ENCODE measurements at regions not wholly inside any gene's neighbourhood (a gene's known extent, or its start where the extent isn't known, plus 50 kb on each side); places are given as distances from the start of the nearest gene placed in this dataset.
A peak's percentile ranks its signal among the peaks of the same experiment; 100 is the strongest.

DNA sequence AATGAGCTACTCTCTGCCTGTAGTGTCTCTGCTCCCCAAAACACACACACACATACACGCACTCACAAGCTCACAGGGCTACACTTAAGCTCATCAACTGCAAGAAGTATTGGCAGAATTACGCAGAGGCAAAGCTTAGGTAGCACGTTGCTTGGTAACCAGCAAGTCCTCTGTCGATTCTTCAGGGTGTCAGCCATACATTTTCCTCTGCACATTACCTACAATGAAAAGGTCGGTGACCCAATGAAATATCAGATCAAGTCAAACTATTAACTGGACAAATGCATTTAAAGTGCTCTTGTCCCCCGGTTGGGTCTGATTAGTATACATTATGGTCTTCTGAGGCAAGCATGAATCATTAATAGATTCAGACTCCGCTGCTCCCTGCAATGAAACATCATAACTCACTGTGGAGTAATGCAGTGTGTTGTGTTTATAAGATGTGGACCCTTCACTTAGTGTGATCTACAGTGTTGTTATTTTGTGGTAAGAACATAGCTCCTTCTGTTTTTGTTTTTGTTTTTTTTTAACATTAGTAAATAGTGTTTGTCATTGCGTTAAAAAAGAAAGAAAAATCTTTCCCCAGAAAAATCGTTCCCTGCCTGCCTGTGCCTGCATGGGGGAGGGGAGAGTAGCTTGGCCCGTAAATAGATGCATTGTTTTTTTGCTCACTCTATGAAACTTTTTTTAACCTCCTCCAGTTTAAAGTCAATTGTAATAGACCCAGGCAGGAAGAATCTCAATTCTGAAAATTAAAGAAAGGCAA lies 325.5 kb downstream of the SFMBT2 start:
- DNase-seq (ENCODE audit: low read depth in 2 of 2): peak in 1 of 2 donors; percentile 3
- H3K4me3 ChIP-seq (replicated peaks in 1 of 2; ENCODE audit: low read depth in 2 of 2, low read length in 2 of 2): no peak overlapping the region
- TF ChIP-seq, protein P1, sequence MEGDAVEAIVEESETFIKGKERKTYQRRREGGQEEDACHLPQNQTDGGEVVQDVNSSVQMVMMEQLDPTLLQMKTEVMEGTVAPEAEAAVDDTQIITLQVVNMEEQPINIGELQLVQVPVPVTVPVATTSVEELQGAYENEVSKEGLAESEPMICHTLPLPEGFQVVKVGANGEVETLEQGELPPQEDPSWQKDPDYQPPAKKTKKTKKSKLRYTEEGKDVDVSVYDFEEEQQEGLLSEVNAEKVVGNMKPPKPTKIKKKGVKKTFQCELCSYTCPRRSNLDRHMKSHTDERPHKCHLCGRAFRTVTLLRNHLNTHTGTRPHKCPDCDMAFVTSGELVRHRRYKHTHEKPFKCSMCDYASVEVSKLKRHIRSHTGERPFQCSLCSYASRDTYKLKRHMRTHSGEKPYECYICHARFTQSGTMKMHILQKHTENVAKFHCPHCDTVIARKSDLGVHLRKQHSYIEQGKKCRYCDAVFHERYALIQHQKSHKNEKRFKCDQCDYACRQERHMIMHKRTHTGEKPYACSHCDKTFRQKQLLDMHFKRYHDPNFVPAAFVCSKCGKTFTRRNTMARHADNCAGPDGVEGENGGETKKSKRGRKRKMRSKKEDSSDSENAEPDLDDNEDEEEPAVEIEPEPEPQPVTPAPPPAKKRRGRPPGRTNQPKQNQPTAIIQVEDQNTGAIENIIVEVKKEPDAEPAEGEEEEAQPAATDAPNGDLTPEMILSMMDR (IDR thresholded peaks at IDR 0.05; ENCODE audit: low read depth, low read length): no peak

DNA sequence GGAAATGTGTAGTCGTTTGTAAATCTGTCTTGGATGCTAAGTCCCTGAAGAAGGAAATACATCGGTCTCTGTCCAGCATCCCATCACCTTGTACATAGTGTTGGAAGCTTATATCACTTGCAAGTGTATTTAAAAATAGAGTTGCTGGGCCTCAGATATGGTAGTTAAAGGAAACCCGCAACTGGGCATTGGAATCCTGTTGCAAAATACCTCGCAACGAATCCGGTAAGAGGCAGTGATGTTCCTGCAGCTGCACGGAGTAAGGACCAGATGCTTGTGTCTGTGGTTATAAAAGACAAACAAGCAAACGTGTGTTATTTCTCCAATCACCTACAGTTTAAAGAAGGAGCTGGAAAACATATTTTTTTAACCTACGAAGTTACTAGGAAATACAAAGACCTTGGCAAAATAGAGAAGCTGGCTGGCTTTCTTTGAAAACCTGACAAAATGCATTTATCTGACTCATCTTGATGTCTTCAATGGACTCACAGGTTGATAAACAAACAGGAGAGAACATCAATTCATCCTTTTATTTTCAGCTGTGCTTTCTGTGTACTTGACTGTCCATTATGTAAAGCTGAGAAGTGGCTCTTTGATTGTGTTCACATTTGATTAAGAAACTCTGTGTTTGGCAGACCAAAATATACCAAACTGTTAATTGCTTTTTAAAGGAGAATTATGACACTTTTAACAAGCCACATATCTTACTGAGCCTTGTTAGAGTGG lies 326.4 kb downstream of the SFMBT2 start:
- TF ChIP-seq, protein P1 (IDR thresholded peaks at IDR 0.05; ENCODE audit: low read depth, low read length): no peak
- no peak overlapping the region for H3K4me3 ChIP-seq (replicated peaks in 1 of 2; ENCODE audit: low read depth in 2 of 2, low read length in 2 of 2)
- DNase-seq (ENCODE audit: low read depth in 2 of 2): no peak

DNA sequence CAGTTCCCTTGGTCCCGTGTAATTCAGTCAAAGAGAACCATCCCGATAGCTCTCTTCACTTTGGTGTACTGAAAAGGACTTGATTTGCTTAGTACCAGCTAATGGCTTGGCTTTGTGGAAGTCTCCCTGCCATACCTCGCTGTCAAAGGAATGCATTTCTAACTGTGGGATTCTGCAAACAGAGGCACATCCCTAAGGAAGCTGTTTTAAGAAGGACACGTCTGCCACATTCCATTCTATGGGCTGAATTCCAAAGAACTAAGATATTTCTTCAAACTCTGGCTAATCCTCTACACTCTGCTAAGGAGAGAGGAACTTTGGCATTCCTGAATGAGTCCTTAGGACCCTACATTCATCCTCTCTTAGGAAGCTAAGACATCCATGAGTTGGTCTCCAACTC lies 327.9 kb downstream of the SFMBT2 start:
- peak in 1 of 2 donors; percentile 17 for DNase-seq (ENCODE audit: low read depth in 2 of 2)
- TF ChIP-seq, protein P1 (IDR thresholded peaks at IDR 0.05; ENCODE audit: low read depth, low read length): no peak
- no peak overlapping the region for H3K4me3 ChIP-seq (replicated peaks in 1 of 2; ENCODE audit: low read depth in 2 of 2, low read length in 2 of 2)

DNA sequence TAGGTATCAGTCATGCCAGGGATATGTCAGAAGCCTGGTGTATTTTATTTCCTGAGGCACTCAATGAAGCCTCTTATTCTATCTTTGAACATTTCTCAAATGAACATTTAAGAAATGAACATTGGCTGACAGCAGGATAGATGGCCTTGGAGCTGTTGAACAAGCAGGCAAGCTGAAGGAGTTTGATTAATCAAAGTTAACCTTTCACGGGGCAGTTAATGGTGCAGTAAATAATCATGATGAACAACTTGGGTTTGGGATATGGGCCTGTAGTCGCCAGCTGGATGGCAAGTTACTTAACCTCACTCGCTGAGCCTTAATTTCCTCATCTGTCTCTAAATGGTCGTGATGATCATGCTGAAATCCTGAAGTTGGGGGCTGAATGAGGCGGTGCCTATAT lies 333.0 kb downstream of the SFMBT2 start:
- no peak for DNase-seq (ENCODE audit: low read depth in 2 of 2)
- no peak overlapping the region for H3K4me3 ChIP-seq (replicated peaks in 1 of 2; ENCODE audit: low read depth in 2 of 2, low read length in 2 of 2)
- TF ChIP-seq, protein P1 (IDR thresholded peaks at IDR 0.05; ENCODE audit: low read depth, low read length): no peak

DNA sequence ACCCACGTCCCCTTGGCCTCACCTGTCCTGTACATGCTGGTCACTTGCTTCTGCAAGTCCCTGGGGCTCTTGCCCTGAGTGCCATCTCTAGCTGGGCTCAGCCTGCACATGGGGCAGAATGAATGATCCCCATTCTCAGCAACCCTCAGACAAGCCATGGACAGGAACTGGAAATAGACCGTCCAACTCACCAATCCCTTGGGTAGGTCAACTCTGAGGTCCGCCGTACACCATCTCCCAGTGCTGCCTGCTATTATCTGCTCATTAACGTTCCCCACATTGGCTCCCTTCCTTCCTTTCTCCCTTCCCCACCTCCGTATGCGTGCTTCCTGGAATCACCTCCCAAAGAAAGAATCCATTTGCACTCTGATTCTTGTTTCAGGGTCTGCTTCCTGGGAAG lies 335.0 kb downstream of the SFMBT2 start:
- no peak for DNase-seq (ENCODE audit: low read depth in 2 of 2)
- H3K4me3 ChIP-seq (replicated peaks in 1 of 2; ENCODE audit: low read depth in 2 of 2, low read length in 2 of 2): no peak overlapping the region
- TF ChIP-seq, protein P1 (IDR thresholded peaks at IDR 0.05; ENCODE audit: low read depth, low read length): no peak

DNA sequence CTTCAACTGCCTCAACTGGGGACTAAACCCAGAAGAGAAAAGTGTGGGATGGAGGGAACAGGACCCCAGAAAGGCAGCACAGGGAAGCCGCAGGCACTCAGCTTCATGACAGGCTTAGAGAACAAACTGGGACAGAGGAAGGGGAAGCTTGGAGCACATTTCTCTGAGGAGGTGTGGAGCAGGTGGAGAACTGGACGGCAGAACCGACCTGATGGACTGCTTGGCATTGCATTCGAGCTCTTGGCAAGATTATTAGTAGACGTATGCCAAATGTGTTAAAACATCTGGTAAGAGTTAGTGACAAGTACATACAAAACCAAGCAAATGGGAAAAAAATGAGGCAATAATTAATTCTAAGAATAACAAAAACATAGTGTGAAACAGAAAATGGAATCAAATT lies 335.7 kb downstream of the SFMBT2 start:
- no peak for DNase-seq (ENCODE audit: low read depth in 2 of 2)
- TF ChIP-seq, protein P1 (IDR thresholded peaks at IDR 0.05; ENCODE audit: low read depth, low read length): no peak

More for the DNA sequence above, 335.7 kb downstream of the SFMBT2 start:
- H3K4me3 ChIP-seq (replicated peaks in 1 of 2; ENCODE audit: low read depth in 2 of 2, low read length in 2 of 2): no peak overlapping the region

All from cardiac fibroblast (primary cell).